GM12865 (cell line): ENCODE measurements at regions not wholly inside any gene's neighbourhood (a gene's known extent, or its start where the extent isn't known, plus 50 kb on each side); places are given as distances from the start of the nearest gene placed in this dataset.

Source experiments
- DNase-seq: peaks from one replicate; pipeline ENCODE4 v3.0.0; 2010; ENCODE audit warnings: low read depth
- H3K4me3 ChIP-seq: 2 replicates; pipeline ENCODE4 v1.5.1; 2011; ENCODE audit warnings: mild to moderate bottlenecking, low read depth, low read length, control low read depth
- CTCF ChIP-seq: IDR thresholded peaks from 2 replicates; pipeline ENCODE4 v1.5.1; 2011; ENCODE audit warnings: low read length, control low read depth, low read depth, inconsistent platforms; ENCODE audit not compliant: insufficient read depth; ENCODE audit errors: missing control alignments

- H3K4me3 ChIP-seq: no peak overlapping the region
- DNase-seq: no peak
- TF ChIP-seq CTCF: no peak
Measured at GRCh38 chr7:25586513-25586912, 358.2 kb upstream of the NPVF start.

- no peak for TF ChIP-seq CTCF
- H3K4me3 ChIP-seq: no peak overlapping the region
- DNase-seq: no peak
Measured at GRCh38 chr7:25594122-25594521, 365.8 kb upstream of the NPVF start.

GRCh38 chr7:25594728-25595127 is 366.4 kb upstream of the NPVF start:
- no peak for DNase-seq
- TF ChIP-seq CTCF: no peak
- H3K4me3 ChIP-seq: no peak overlapping the region

GRCh38 chr7:25595996-25596395 is 367.7 kb upstream of the NPVF start:
- no peak overlapping the region for H3K4me3 ChIP-seq
- DNase-seq: no peak
- TF ChIP-seq CTCF: no peak

GRCh38 chr7:25596443-25596842 is 368.2 kb upstream of the NPVF start:
- DNase-seq: no peak
- H3K4me3 ChIP-seq: no peak overlapping the region
- no peak for TF ChIP-seq CTCF

- DNase-seq: peak; percentile 7
- no peak for TF ChIP-seq CTCF
- no peak overlapping the region for H3K4me3 ChIP-seq
Measured at GRCh38 chr7:25597946-25598345, 369.7 kb upstream of the NPVF start.

- no peak for DNase-seq
- no peak for TF ChIP-seq CTCF
- no peak overlapping the region for H3K4me3 ChIP-seq
Measured at GRCh38 chr7:25598765-25599164, 370.5 kb upstream of the NPVF start.
